ENCODE measurements at regions not wholly inside any gene's neighbourhood (a gene's known extent, or its start where the extent isn't known, plus 50 kb on each side); places are given as distances from the start of the nearest gene placed in this dataset.
"Not testable (repeated sequence)": the region's sequence is repeated elsewhere in the genome, so short reads cannot be mapped to it uniquely, and the experiment has no call there.

- DNase-seq: not testable (repeated sequence)
These were observed 132.7 kb upstream of the HSFY2 start for GRCh38 chrY:18906198-18906597.

GRCh38 chrY:18904296-18904695, 130.8 kb upstream of the HSFY2 start:
- DNase-seq: no peak

GRCh38 chrY:18891994-18892393, 118.5 kb upstream of the HSFY2 start:
- no peak for DNase-seq

- no peak for DNase-seq
These were observed 116.0 kb upstream of the HSFY2 start for GRCh38 chrY:18889548-18889947.

GRCh38 chrY:18884748-18885147, 111.2 kb upstream of the HSFY2 start:
- DNase-seq: no peak

- DNase-seq: not testable (repeated sequence)
These were observed 95.6 kb upstream of the HSFY2 start for GRCh38 chrY:18869145-18869544.

- not testable (repeated sequence) for DNase-seq
These were observed 93.5 kb upstream of the HSFY2 start for GRCh38 chrY:18866887-18867551.

- not testable (repeated sequence) for DNase-seq
These were observed 87.3 kb upstream of the HSFY2 start for GRCh38 chrY:18860856-18861255.

GRCh38 chrY:18858484-18859191, 85.1 kb upstream of the HSFY2 start:
- DNase-seq: not testable (repeated sequence)

GRCh38 chrY:18855184-18855583, 81.6 kb upstream of the HSFY2 start:
- DNase-seq: not testable (repeated sequence)

GRCh38 chrY:18853323-18853722, 79.8 kb upstream of the HSFY2 start:
- DNase-seq: not testable (repeated sequence)

GRCh38 chrY:18836643-18837042, 63.1 kb upstream of the HSFY2 start:
- DNase-seq: not testable (repeated sequence)
